GM21529 (cell line): ENCODE measurements at regions not wholly inside any gene's neighbourhood (a gene's known extent, or its start where the extent isn't known, plus 50 kb on each side); places are given as distances from the start of the nearest gene placed in this dataset.

ENCODE experiments used
- ATAC-seq: cut with Tn5 transposase; IDR thresholded peaks from one replicate; pipeline ENCODE4 v1.9.1; 2021; ENCODE audit not compliant: unreplicated experiment

GRCh38 chr12:92539976-92540781 lies 162.6 kb upstream of the PLEKHG7 start:
- ATAC-seq: no peak

DNA sequence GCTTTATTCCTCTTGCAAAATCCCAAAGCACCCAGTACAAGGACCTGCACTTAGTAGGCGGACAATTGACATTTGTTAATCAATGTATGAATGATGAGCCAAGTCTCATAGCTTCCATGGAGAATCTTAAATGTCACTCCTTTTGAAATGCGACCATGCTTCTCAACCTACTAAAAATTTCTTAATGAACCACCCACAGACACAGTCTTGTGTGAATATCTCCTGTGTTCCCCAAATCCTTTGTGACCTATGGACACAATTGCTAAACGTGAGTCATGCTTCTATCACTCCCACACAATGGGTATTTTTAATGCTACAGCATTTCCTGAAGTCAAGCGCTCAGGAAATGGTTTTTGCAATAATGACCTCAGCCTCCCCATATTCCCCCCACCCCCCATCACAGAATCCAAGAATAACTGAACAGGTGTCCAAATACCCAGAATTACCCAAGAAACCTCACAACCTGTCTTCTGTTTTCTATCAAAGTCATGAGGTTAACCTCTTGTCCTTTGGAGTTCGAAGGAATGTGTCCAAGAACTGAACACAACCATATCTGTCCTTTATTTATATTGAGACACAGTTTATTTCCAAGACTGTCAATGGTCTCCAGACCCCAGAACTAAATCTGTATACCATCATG lies 163.6 kb upstream of the PLEKHG7 start:
- peak; percentile 54 for ATAC-seq

GRCh38 chr12:92537290-92537960 lies 165.4 kb upstream of the PLEKHG7 start:
- ATAC-seq: peak; percentile 42

- no peak for ATAC-seq
Observed at GRCh38 chr12:92535961-92536360, 166.8 kb upstream of the PLEKHG7 start.

- ATAC-seq: no peak
Observed at GRCh38 chr12:92533280-92533890, 169.4 kb upstream of the PLEKHG7 start.

DNA sequence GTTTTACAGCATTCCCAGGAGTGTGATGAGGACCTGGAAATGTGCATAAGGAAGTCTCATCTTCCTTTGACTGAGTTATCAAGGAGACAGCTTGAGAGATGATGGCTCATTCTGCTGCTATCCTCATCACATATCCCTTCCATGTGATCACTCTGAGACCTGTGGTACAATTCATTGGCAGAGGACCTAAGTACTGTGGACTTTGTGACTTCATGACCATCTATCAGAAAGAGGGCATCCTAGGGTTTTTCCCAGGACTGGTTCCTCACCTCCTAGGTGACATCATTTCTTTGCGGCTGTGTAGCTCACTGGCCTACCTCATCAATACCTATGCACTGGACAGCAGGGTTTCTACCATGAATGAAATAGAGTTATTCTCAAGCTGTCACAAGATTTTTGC lies 172.1 kb upstream of the PLEKHG7 start:
- ATAC-seq: no peak

DNA sequence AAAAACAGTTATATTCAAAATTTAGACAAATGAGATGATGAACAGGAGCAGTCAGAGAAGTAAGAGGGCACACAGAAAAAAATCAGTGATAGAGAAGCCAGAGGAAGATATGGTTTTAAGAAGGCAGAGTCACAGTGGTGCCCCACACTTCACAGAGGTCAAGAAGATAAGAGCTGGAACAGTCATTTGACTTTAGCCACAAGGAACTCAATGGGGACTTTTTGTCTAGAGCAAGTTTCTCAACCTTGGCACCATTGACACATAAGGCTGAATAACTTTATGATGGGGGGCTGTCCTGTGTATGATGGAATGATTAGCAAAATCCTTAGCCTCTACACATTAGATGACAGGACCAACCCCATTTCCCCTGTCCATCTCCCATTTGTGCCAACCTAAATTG lies 172.8 kb upstream of the PLEKHG7 start:
- ATAC-seq: no peak

- no peak for ATAC-seq
Observed at GRCh38 chr12:92528586-92528985, 174.2 kb upstream of the PLEKHG7 start.

GRCh38 chr12:92528097-92528496 lies 174.7 kb upstream of the PLEKHG7 start:
- ATAC-seq: no peak

DNA sequence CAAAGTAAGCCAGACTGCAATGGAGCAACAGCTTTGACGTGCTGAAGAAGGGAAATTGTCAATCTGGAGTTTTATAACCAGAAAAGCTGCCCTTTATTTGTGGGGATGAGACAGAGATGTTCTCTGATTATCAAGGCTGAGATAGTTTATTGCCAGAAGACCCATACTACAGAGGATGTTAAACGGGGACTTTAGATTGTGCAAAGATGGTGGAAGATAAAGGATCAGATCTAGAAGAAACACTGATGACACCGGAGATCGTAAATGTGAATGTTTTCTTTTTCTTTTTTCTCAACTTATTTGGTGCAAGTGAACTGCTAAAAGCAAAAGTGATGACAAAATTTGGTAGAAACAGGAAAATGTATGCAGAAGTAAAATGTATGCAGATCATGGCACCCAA lies 178.3 kb upstream of the PLEKHG7 start:
- no peak for ATAC-seq

GRCh38 chr12:92520511-92520910 lies 182.3 kb upstream of the PLEKHG7 start:
- ATAC-seq: no peak

DNA sequence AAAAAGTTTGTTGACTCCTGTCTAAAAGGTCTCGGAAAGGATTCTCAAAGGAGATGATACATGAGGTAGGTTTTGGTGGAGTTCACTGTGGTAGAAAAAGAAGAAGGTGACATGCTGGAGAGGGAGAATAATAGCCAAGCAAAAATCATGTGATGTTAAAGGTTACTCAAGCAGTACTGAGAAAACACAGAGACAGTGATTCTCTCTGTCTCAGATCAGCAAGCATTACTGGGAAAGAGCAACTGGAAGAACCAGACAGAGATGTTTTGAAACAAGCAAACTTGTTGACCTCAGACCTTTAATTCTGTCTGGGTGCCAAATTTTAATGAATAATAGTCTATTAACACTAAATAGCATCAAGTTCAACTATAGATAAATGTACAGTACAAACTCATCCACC lies 183.5 kb upstream of the PLEKHG7 start:
- no peak for ATAC-seq

- no peak for ATAC-seq
Observed at GRCh38 chr12:92518071-92518470, 184.7 kb upstream of the PLEKHG7 start.

- ATAC-seq: peak; percentile 67
Observed at GRCh38 chr12:92516277-92516600, 186.6 kb upstream of the PLEKHG7 start.

DNA sequence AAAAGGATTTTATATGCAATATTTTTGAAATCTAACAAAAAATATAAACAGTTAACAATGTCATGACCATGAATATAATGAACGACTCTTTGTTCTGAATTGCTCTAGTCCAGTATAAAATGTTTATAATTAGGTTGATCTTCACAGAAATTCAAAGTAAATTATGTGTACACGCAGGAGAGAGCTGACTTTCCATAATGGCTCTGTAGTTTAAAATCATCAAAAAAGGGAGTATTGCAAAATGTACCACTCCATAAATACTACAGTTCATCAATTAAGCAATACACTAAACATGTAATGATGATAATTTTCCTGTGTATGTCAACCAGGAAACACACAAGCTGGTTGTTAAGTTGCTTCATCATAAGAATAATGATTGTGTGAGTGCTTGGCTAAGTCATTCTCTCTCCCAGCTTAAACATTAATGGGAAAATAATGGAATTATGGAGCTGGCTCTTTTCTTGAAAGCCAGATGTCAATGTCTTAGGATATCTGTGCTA lies 189.5 kb upstream of the PLEKHG7 start:
- no peak for ATAC-seq

GRCh38 chr12:92511786-92512185 lies 191.0 kb upstream of the PLEKHG7 start:
- ATAC-seq: no peak

GRCh38 chr12:92509156-92509738 lies 193.5 kb upstream of the PLEKHG7 start:
- no peak for ATAC-seq

DNA sequence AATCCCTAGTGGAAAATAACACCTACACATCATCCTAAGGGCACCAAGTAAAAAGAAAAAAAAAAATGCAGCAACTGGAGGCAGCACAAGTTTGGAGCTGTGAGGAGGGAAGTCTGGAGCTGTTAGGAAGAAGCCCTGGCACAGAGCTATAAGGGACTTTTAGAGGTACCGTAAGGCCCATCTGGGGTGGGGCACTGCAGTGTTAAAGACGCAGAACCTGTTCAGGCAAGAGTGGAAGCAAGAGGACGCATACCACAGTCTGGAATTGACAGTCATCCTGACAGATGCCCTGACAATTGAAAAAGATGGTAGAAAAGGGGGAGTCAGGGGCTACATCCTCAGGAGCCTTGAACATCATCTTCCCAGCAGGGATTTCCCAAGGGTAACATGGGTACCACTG lies 195.9 kb upstream of the PLEKHG7 start:
- ATAC-seq: no peak

DNA sequence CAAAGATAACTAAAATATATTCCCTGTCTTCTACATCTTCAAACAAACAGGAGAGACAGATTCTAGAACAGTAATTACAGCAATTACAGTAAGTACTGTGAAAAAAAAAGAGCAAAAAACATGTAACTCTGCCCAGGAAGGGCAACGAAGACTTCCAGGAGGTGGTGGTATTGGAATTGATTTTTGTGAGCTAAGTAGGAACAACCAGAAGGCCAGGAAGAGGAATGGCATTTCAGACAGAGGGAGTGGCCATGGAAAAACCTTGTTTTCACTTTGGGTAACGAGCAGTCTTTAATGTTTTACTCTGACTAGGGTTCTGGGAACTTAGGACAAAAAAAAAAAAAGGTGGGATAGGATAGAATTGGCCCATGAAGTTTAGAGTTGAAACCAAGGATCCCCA lies 196.3 kb upstream of the PLEKHG7 start:
- ATAC-seq: no peak

- no peak for ATAC-seq
Observed at GRCh38 chr12:92505254-92506231, 197.2 kb upstream of the PLEKHG7 start.
